ENCODE measurements at regions not wholly inside any gene's neighbourhood (a gene's known extent, or its start where the extent isn't known, plus 50 kb on each side); places are given as distances from the start of the nearest gene placed in this dataset.
A peak's percentile ranks its signal among the peaks of the same experiment; 100 is the strongest.

DNA sequence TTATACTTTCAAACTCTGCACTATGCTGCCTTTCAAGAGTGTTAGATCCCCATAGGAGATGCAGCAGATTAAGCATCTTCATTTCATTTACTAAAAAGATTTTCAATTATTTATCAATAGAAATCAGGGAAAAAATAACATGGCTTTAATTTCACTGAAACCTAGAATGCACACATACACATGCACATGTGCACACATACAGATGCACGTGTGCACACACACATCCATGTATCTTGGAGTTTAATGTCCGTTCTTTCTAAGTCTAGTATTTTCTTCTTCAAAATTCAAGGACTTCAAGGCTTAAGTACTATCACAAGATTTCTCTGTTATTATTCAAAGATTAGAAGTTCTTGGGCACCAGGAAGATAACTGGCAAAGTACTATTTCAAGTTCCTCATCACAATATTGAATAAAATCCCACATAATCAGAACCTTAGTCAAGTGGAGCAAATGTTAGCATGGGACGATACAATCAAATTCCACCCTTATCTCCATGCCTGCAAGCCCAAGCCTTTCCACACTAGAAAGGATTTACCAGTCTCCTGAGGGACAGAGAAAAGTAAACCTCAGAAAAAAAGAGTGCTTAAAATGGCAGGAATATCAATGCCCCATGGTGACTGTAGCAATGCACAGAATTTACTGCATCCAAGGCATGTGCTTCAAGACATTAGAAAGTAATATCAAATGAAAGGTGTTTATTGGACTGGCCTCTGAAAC is 494.4 kb downstream of the XPNPEP1 start (continued):
- TF ChIP-seq, protein P1, sequence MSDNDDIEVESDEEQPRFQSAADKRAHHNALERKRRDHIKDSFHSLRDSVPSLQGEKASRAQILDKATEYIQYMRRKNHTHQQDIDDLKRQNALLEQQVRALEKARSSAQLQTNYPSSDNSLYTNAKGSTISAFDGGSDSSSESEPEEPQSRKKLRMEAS (IDR thresholded peaks at IDR 0.05), result no peak

DNA sequence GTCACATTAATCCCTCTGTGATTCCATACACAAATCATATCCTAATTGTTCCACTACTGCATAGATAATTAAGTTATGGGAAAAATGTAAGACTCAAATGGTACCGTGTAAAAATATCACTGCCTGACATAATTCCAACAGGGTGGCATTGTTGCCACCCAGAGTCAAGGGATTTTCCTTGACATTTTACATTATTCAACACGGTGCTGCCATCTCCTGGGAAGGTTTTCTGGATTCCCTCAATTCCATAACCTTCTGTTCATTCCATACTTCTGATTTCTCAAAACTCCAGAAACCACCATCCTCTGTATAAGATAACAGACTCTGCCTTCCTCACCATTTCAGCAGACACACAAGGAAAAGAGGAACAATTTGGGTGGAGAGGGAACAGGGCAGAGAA is 495.9 kb downstream of the XPNPEP1 start:
- Histone ChIP-seq H3K4me3 (ENCODE audit: low read depth in 1 of 3, low read length in 3 of 3) (no peak overlapping the region), H3K4me1 (ENCODE audit: control insufficient read depth in 4 of 4, insufficient read depth in 4 of 4, low read length in 3 of 4) (no peaks in the 10 kb centered on the region), H3K9ac (ENCODE audit: low read depth in 1 of 2, low read length in 2 of 2) (no peak overlapping the region), H3K9me3 (ENCODE audit: control insufficient read depth in 4 of 4, low read length in 3 of 4) (no peaks in the 10 kb centered on the region), H3K27ac (ENCODE audit: low read depth in 1 of 2, low read length in 2 of 2) (no peak overlapping the region), H3K27me3 (ENCODE audit: control insufficient read depth in 4 of 4, insufficient read depth in 4 of 4, low read length in 3 of 4) (no peaks in the 10 kb centered on the region), H3K36me3 (ENCODE audit: control insufficient read depth in 4 of 4, insufficient read depth in 3 of 4, low read depth in 1 of 4, low read length in 3 of 4) (no peaks in the 10 kb centered on the region)
- WGBS, result 44% methylated on average over 2 of the region's 2 CpGs
- TF ChIP-seq RAD21 (IDR thresholded peaks at IDR 0.05) (peak; percentile 11 to 25), YY1 (IDR thresholded peaks at IDR 0.05) (no peak)
- no peak for DNase-seq (ENCODE audit: low spot score)

DNA sequence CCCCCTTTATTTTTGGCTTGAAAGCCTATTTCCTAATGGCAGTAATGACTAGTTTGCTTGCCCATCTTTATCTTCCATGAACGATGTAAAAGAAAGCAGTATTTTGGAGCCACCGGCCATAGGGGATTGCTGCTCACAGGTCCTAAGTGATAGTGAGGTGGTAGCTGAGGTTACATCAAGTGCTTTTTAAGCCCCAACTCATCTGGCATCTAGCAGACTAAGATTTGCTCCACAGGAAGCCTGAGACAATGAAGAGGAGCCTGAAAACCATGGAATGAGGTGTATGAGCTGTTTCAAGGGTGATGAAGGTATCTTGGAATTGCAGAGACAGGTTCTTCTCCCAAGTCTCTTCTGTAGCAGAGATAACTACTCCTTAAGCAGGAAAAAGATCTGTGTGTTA is 496.3 kb downstream of the XPNPEP1 start:
- Histone ChIP-seq H3K27me3 (ENCODE audit: control insufficient read depth in 4 of 4, insufficient read depth in 4 of 4, low read length in 3 of 4) (no peaks in the 10 kb centered on the region), H3K9me3 (ENCODE audit: control insufficient read depth in 4 of 4, low read length in 3 of 4) (no peaks in the 10 kb centered on the region), H3K4me3 (ENCODE audit: low read depth in 1 of 3, low read length in 3 of 3) (no peak overlapping the region), H3K9ac (ENCODE audit: low read depth in 1 of 2, low read length in 2 of 2) (no peak overlapping the region), H3K36me3 (ENCODE audit: control insufficient read depth in 4 of 4, insufficient read depth in 3 of 4, low read depth in 1 of 4, low read length in 3 of 4) (no peaks in the 10 kb centered on the region), H3K4me1 (ENCODE audit: control insufficient read depth in 4 of 4, insufficient read depth in 4 of 4, low read length in 3 of 4) (no peaks in the 10 kb centered on the region), H3K27ac (ENCODE audit: low read depth in 1 of 2, low read length in 2 of 2) (no peak overlapping the region)
- 76% methylated on average over 2 of the region's 2 CpGs for WGBS
- TF ChIP-seq JUND (IDR thresholded peaks at IDR 0.05), result no peak
- TF ChIP-seq RAD21 (IDR thresholded peaks at IDR 0.05), result no peak
- TF ChIP-seq, protein P2, sequence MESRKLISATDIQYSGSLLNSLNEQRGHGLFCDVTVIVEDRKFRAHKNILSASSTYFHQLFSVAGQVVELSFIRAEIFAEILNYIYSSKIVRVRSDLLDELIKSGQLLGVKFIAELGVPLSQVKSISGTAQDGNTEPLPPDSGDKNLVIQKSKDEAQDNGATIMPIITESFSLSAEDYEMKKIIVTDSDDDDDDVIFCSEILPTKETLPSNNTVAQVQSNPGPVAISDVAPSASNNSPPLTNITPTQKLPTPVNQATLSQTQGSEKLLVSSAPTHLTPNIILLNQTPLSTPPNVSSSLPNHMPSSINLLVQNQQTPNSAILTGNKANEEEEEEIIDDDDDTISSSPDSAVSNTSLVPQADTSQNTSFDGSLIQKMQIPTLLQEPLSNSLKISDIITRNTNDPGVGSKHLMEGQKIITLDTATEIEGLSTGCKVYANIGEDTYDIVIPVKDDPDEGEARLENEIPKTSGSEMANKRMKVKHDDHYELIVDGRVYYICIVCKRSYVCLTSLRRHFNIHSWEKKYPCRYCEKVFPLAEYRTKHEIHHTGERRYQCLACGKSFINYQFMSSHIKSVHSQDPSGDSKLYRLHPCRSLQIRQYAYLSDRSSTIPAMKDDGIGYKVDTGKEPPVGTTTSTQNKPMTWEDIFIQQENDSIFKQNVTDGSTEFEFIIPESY (IDR thresholded peaks at IDR 0.05), result no peak
- TF ChIP-seq, protein P3, sequence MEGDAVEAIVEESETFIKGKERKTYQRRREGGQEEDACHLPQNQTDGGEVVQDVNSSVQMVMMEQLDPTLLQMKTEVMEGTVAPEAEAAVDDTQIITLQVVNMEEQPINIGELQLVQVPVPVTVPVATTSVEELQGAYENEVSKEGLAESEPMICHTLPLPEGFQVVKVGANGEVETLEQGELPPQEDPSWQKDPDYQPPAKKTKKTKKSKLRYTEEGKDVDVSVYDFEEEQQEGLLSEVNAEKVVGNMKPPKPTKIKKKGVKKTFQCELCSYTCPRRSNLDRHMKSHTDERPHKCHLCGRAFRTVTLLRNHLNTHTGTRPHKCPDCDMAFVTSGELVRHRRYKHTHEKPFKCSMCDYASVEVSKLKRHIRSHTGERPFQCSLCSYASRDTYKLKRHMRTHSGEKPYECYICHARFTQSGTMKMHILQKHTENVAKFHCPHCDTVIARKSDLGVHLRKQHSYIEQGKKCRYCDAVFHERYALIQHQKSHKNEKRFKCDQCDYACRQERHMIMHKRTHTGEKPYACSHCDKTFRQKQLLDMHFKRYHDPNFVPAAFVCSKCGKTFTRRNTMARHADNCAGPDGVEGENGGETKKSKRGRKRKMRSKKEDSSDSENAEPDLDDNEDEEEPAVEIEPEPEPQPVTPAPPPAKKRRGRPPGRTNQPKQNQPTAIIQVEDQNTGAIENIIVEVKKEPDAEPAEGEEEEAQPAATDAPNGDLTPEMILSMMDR (IDR thresholded peaks at IDR 0.05; ENCODE audit: low read depth, low read length, missing input control), result no peak
- TF ChIP-seq, protein P1 (IDR thresholded peaks at IDR 0.05), result no peak
- no peak for TF ChIP-seq EGR1 (IDR thresholded peaks at IDR 0.05; ENCODE audit: low read depth in 2 of 2)
- TF ChIP-seq FOXA1 (IDR thresholded peaks at IDR 0.05), result no peak
- no peak for TF ChIP-seq FOXA2 (IDR thresholded peaks at IDR 0.05)
- no peak for TF ChIP-seq TAF1 (conservative IDR thresholded peaks at IDR 0.05)
- no peak for TF ChIP-seq RXRA (IDR thresholded peaks at IDR 0.05)
- TF ChIP-seq, protein P4, sequence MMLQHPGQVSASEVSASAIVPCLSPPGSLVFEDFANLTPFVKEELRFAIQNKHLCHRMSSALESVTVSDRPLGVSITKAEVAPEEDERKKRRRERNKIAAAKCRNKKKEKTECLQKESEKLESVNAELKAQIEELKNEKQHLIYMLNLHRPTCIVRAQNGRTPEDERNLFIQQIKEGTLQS (IDR thresholded peaks at IDR 0.05), result no peak
- no peak for TF ChIP-seq HNF4G (IDR thresholded peaks at IDR 0.05)
- TF ChIP-seq HNF4A (conservative IDR thresholded peaks at IDR 0.05), result no peak
- TF ChIP-seq SP1 (IDR thresholded peaks at IDR 0.05), result no peak
- TF ChIP-seq, protein P5, sequence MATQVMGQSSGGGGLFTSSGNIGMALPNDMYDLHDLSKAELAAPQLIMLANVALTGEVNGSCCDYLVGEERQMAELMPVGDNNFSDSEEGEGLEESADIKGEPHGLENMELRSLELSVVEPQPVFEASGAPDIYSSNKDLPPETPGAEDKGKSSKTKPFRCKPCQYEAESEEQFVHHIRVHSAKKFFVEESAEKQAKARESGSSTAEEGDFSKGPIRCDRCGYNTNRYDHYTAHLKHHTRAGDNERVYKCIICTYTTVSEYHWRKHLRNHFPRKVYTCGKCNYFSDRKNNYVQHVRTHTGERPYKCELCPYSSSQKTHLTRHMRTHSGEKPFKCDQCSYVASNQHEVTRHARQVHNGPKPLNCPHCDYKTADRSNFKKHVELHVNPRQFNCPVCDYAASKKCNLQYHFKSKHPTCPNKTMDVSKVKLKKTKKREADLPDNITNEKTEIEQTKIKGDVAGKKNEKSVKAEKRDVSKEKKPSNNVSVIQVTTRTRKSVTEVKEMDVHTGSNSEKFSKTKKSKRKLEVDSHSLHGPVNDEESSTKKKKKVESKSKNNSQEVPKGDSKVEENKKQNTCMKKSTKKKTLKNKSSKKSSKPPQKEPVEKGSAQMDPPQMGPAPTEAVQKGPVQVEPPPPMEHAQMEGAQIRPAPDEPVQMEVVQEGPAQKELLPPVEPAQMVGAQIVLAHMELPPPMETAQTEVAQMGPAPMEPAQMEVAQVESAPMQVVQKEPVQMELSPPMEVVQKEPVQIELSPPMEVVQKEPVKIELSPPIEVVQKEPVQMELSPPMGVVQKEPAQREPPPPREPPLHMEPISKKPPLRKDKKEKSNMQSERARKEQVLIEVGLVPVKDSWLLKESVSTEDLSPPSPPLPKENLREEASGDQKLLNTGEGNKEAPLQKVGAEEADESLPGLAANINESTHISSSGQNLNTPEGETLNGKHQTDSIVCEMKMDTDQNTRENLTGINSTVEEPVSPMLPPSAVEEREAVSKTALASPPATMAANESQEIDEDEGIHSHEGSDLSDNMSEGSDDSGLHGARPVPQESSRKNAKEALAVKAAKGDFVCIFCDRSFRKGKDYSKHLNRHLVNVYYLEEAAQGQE (IDR thresholded peaks at IDR 0.05), result no peak
- TF ChIP-seq YY1 (IDR thresholded peaks at IDR 0.05), result no peak
- TF ChIP-seq GABPA (IDR thresholded peaks at IDR 0.05 in 1 of 2, conservative IDR thresholded peaks at IDR 0.05 in 1 of 2), result no peak
- TF ChIP-seq NR2F2 (IDR thresholded peaks at IDR 0.05), result no peak
- no peak for DNase-seq (ENCODE audit: low spot score)

All from liver (tissue), 8 donors.